Type B pancreatic cell (in vitro differentiated cells): ENCODE measurements at regions not wholly inside any gene's neighbourhood (a gene's known extent, or its start where the extent isn't known, plus 50 kb on each side); places are given as distances from the start of the nearest gene placed in this dataset.

Experiments
- DNase-seq: peaks from one replicate; pipeline ENCODE4 v3.0.0; 2021; ENCODE audit warnings: mixed read lengths; ENCODE audit not compliant: unreplicated experiment; ENCODE audit errors: extremely low spot score
- H3K27ac Mint-ChIP-seq: 2 replicates; pipeline ENCODE4 v1.8.0; 2021; ENCODE audit warnings: mild to moderate bottlenecking, mixed read lengths
- H3K27me3 Mint-ChIP-seq: 2 replicates; pipeline ENCODE4 v1.8.0; 2021; ENCODE audit warnings: mixed read lengths
- H3K36me3 Mint-ChIP-seq: 2 replicates; pipeline ENCODE4 v1.8.0; 2021; ENCODE audit warnings: mixed read lengths
- H3K4me1 Mint-ChIP-seq: one replicate; pipeline ENCODE4 v1.8.0; 2021; ENCODE audit warnings: mixed read lengths; ENCODE audit not compliant: unreplicated experiment
- H3K4me3 Mint-ChIP-seq: 2 replicates; pipeline ENCODE4 v1.8.0; 2021; ENCODE audit warnings: mild to moderate bottlenecking, mixed read lengths
- H3K9me3 Mint-ChIP-seq: 2 replicates; pipeline ENCODE4 v1.8.0; 2021; ENCODE audit warnings: mixed read lengths
- TF ChIP-seq, protein P1 (sequence below): fragments of 200-600 bp; sonication (generic); conservative IDR thresholded peaks from 2 replicates; pipeline ENCODE4 v1.5.0; 2021; ENCODE audit warnings: antibody characterized with exemption, mild to moderate bottlenecking

- Mint-ChIP-seq H3K4me1 (peaks cover 18% of the 10 kb centered on the region), H3K36me3 (no peaks in the 10 kb centered on the region), H3K27ac (no peak overlapping the region), H3K9me3 (no peaks in the 10 kb centered on the region), H3K4me3 (no peak overlapping the region), H3K27me3 (peaks cover 14% of the 10 kb centered on the region)
- TF ChIP-seq, protein P1, sequence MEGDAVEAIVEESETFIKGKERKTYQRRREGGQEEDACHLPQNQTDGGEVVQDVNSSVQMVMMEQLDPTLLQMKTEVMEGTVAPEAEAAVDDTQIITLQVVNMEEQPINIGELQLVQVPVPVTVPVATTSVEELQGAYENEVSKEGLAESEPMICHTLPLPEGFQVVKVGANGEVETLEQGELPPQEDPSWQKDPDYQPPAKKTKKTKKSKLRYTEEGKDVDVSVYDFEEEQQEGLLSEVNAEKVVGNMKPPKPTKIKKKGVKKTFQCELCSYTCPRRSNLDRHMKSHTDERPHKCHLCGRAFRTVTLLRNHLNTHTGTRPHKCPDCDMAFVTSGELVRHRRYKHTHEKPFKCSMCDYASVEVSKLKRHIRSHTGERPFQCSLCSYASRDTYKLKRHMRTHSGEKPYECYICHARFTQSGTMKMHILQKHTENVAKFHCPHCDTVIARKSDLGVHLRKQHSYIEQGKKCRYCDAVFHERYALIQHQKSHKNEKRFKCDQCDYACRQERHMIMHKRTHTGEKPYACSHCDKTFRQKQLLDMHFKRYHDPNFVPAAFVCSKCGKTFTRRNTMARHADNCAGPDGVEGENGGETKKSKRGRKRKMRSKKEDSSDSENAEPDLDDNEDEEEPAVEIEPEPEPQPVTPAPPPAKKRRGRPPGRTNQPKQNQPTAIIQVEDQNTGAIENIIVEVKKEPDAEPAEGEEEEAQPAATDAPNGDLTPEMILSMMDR = no peak
- DNase-seq = no peak
Observed at GRCh38 chr2:107308835-107309234, 422.9 kb upstream of the ST6GAL2 start.

GRCh38 chr2:107312240-107312639 lies 426.3 kb upstream of the ST6GAL2 start:
- Mint-ChIP-seq H3K27ac (no peak overlapping the region), H3K4me1 (peaks cover 7% of the 10 kb centered on the region), H3K36me3 (no peaks in the 10 kb centered on the region), H3K4me3 (no peak overlapping the region), H3K9me3 (no peaks in the 10 kb centered on the region), H3K27me3 (no peaks in the 10 kb centered on the region)
- TF ChIP-seq, protein P1 = no peak
- no peak for DNase-seq

DNA sequence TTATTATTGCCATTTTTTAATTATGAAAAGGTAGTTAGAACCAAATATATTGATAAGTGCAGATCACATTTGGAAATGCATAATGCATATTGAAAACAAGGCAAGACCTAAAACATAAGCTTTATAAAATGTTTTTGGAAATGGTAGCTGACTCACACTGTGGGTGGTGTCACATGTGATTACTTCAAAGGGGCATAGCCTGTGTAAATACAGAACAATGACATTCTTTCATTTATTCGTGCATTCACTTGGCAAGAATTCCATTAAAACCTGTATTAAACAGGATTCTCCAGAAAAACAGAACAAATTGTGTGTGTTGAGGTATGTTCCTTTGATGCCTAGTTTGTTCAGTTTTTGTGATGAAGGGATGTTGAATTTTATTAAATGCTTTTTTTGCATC lies 427.3 kb upstream of the ST6GAL2 start:
- Mint-ChIP-seq H3K27ac (no peak overlapping the region), H3K4me1 (peaks cover 7% of the 10 kb centered on the region), H3K27me3 (no peaks in the 10 kb centered on the region), H3K9me3 (no peaks in the 10 kb centered on the region), H3K36me3 (no peaks in the 10 kb centered on the region), H3K4me3 (no peak overlapping the region)
- TF ChIP-seq, protein P1 = no peak
- no peak for DNase-seq

- TF ChIP-seq, protein P1 = no peak
- Mint-ChIP-seq H3K4me1 (peaks cover 17% of the 10 kb centered on the region), H3K27ac (no peak overlapping the region), H3K4me3 (no peak overlapping the region), H3K9me3 (peaks cover 11% of the 10 kb centered on the region), H3K36me3 (no peaks in the 10 kb centered on the region), H3K27me3 (peaks cover 11% of the 10 kb centered on the region)
- DNase-seq = no peak
Observed at GRCh38 chr2:107320881-107321280, 434.9 kb upstream of the ST6GAL2 start.

GRCh38 chr2:107322416-107322815 lies 436.4 kb upstream of the ST6GAL2 start:
- Mint-ChIP-seq H3K27ac (no peak overlapping the region), H3K4me3 (no peak overlapping the region), H3K9me3 (peaks cover 11% of the 10 kb centered on the region), H3K4me1 (peaks cover 17% of the 10 kb centered on the region), H3K27me3 (peaks cover 11% of the 10 kb centered on the region), H3K36me3 (no peaks in the 10 kb centered on the region)
- DNase-seq = no peak
- TF ChIP-seq, protein P1 = no peak
